C4-2B (cell line): ENCODE measurements at regions not wholly inside any gene's neighbourhood (a gene's known extent, or its start where the extent isn't known, plus 50 kb on each side); places are given as distances from the start of the nearest gene placed in this dataset.
"Not testable (repeated sequence)": the region's sequence is repeated elsewhere in the genome, so short reads cannot be mapped to it uniquely, and the experiment has no call there.

ENCODE experiments used
- H3K27ac ChIP-seq: fragments of 450-650 bp; 2 replicates; pipeline ENCODE4 v1.5.1; 2017
- CTCF ChIP-seq: fragments of 450-650 bp; conservative IDR thresholded peaks from 2 replicates; pipeline ENCODE4 v1.5.1; 2017; ENCODE audit warnings: mild to moderate bottlenecking
- ZFX ChIP-seq: fragments of 450-650 bp; IDR thresholded peaks from 2 replicates; pipeline ENCODE4 v1.6.1; 2017

GRCh38 chr9:87199278-87199677, 252.0 kb upstream of the GAS1 start:
- no peak overlapping the region for H3K27ac ChIP-seq
- no peak for TF ChIP-seq CTCF
- no peak for TF ChIP-seq ZFX

GRCh38 chr9:87199782-87200181, 252.5 kb upstream of the GAS1 start:
- TF ChIP-seq CTCF (no peak), ZFX (no peak)
- H3K27ac ChIP-seq = no peak overlapping the region

GRCh38 chr9:87201351-87201751, 254.0 kb upstream of the GAS1 start:
- H3K27ac ChIP-seq = no peak overlapping the region
- TF ChIP-seq ZFX (no peak), CTCF (no peak)

GRCh38 chr9:87206064-87206661, 258.9 kb upstream of the GAS1 start:
- H3K27ac ChIP-seq = no peak overlapping the region
- TF ChIP-seq CTCF (no peak), ZFX (no peak)

GRCh38 chr9:87210658-87211057, 263.4 kb upstream of the GAS1 start:
- H3K27ac ChIP-seq = not testable (repeated sequence)

GRCh38 chr9:87211669-87212068, 264.4 kb upstream of the GAS1 start:
- TF ChIP-seq ZFX (no peak), CTCF (no peak)
- H3K27ac ChIP-seq = no peak overlapping the region

GRCh38 chr9:87212605-87213021, 265.3 kb upstream of the GAS1 start:
- H3K27ac ChIP-seq = no peak overlapping the region
- TF ChIP-seq CTCF = no peak
- no peak for TF ChIP-seq ZFX

- no peak overlapping the region for H3K27ac ChIP-seq
- no peak for TF ChIP-seq CTCF
- TF ChIP-seq ZFX = no peak
These were observed 266.6 kb upstream of the GAS1 start for GRCh38 chr9:87213948-87214347.
